ENCODE measurements at regions not wholly inside any gene's neighbourhood (a gene's known extent, or its start where the extent isn't known, plus 50 kb on each side); places are given as distances from the start of the nearest gene placed in this dataset.

- H3K9me3 ChIP-seq (ENCODE audit: control insufficient read depth, insufficient read depth, low read length) = no peaks in the 10 kb centered on the region
- H3K4me3 ChIP-seq (ENCODE audit: low read length) = no peak overlapping the region
- H3K27me3 ChIP-seq (ENCODE audit: control insufficient read depth, low read length) = no peaks in the 10 kb centered on the region
- TF ChIP-seq, protein P1, sequence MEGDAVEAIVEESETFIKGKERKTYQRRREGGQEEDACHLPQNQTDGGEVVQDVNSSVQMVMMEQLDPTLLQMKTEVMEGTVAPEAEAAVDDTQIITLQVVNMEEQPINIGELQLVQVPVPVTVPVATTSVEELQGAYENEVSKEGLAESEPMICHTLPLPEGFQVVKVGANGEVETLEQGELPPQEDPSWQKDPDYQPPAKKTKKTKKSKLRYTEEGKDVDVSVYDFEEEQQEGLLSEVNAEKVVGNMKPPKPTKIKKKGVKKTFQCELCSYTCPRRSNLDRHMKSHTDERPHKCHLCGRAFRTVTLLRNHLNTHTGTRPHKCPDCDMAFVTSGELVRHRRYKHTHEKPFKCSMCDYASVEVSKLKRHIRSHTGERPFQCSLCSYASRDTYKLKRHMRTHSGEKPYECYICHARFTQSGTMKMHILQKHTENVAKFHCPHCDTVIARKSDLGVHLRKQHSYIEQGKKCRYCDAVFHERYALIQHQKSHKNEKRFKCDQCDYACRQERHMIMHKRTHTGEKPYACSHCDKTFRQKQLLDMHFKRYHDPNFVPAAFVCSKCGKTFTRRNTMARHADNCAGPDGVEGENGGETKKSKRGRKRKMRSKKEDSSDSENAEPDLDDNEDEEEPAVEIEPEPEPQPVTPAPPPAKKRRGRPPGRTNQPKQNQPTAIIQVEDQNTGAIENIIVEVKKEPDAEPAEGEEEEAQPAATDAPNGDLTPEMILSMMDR (IDR thresholded peaks at IDR 0.05; ENCODE audit: low read depth, low read length, poor library complexity, severe bottlenecking) = no peak
- TF ChIP-seq EZH2phosphoT487 (IDR thresholded peaks at IDR 0.05; ENCODE audit: borderline replicate concordance, low read length) = no peak
- H3K9me2 ChIP-seq (replicated peaks; ENCODE audit: control insufficient read depth, low read length) = no peaks in the 10 kb centered on the region
- no peak overlapping the region for H3K27ac ChIP-seq (ENCODE audit: low read depth, low read length)
- no peaks in the 10 kb centered on the region for H3K79me2 ChIP-seq (ENCODE audit: control insufficient read depth, low read length)
- no peaks in the 10 kb centered on the region for H3F3A ChIP-seq (ENCODE audit: control insufficient read depth, insufficient read depth)
- H3K36me3 ChIP-seq (ENCODE audit: control insufficient read depth, low read length) = no peaks in the 10 kb centered on the region
- H3K4me2 ChIP-seq (ENCODE audit: low read length) = no peak overlapping the region
- no peaks in the 10 kb centered on the region for H4K20me1 ChIP-seq (ENCODE audit: control insufficient read depth, insufficient read depth, low read depth, low read length)
- no peaks in the 10 kb centered on the region for H3K4me1 ChIP-seq (ENCODE audit: control insufficient read depth, low read length)
Observed at GRCh38 chr15:96878129-96878528, 547.6 kb downstream of the NR2F2 start.

DNA sequence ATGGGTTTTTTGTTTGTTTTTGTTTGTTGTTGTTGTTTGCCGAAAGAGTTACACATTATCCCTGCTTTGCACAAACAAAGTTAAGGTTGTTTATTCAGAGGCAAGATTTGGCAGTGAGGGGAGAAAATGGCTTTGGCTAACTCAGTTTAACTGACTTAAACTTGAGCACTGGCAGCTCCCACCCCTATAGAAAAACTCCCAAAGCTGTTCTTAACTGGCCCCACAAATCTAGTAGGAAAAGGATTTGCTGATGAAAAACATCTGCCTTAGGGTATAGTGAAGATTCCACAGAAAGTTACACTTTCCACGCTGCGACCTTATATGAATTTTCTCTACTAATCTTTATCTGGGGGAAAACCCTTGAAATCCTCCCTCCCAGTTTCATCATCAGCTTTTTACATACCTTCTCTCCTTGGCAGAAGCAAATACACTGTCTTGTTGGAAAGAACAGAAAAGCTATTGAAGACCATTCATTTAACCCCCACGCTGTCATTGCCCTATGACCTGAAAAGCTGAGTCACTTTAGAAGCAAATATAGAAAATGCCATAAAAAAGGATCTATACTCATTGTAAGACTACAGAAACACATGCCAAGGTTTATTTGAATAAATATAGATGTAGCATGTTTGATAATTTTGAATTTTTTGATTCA lies 551.7 kb downstream of the NR2F2 start:
- TF ChIP-seq, protein P1 (IDR thresholded peaks at IDR 0.05; ENCODE audit: low read depth, low read length, poor library complexity, severe bottlenecking) = no peak
- TF ChIP-seq EZH2phosphoT487 (IDR thresholded peaks at IDR 0.05; ENCODE audit: borderline replicate concordance, low read length) = no peak
- Histone ChIP-seq H3K79me2 (ENCODE audit: control insufficient read depth, low read length) (no peaks in the 10 kb centered on the region), H3F3A (ENCODE audit: control insufficient read depth, insufficient read depth) (no peaks in the 10 kb centered on the region), H3K27me3 (ENCODE audit: control insufficient read depth, low read length) (no peaks in the 10 kb centered on the region), H4K20me1 (ENCODE audit: control insufficient read depth, insufficient read depth, low read depth, low read length) (no peaks in the 10 kb centered on the region), H3K27ac (ENCODE audit: low read depth, low read length) (no peak overlapping the region), H3K36me3 (ENCODE audit: control insufficient read depth, low read length) (no peaks in the 10 kb centered on the region), H3K9me3 (ENCODE audit: control insufficient read depth, insufficient read depth, low read length) (no peaks in the 10 kb centered on the region), H3K4me3 (ENCODE audit: low read length) (no peak overlapping the region), H3K4me2 (ENCODE audit: low read length) (no peak overlapping the region), H3K4me1 (ENCODE audit: control insufficient read depth, low read length) (no peaks in the 10 kb centered on the region), H3K9me2 (replicated peaks; ENCODE audit: control insufficient read depth, low read length) (no peaks in the 10 kb centered on the region)

- H3K4me1 ChIP-seq (ENCODE audit: control insufficient read depth, low read length) = no peaks in the 10 kb centered on the region
- H3K4me3 ChIP-seq (ENCODE audit: low read length) = no peak overlapping the region
- H4K20me1 ChIP-seq (ENCODE audit: control insufficient read depth, insufficient read depth, low read depth, low read length) = no peaks in the 10 kb centered on the region
- no peaks in the 10 kb centered on the region for H3F3A ChIP-seq (ENCODE audit: control insufficient read depth, insufficient read depth)
- H3K27me3 ChIP-seq (ENCODE audit: control insufficient read depth, low read length) = no peaks in the 10 kb centered on the region
- H3K4me2 ChIP-seq (ENCODE audit: low read length) = no peak overlapping the region
- no peaks in the 10 kb centered on the region for H3K9me3 ChIP-seq (ENCODE audit: control insufficient read depth, insufficient read depth, low read length)
- no peak for TF ChIP-seq EZH2phosphoT487 (IDR thresholded peaks at IDR 0.05; ENCODE audit: borderline replicate concordance, low read length)
- TF ChIP-seq, protein P1 (IDR thresholded peaks at IDR 0.05; ENCODE audit: low read depth, low read length, poor library complexity, severe bottlenecking) = no peak
- no peaks in the 10 kb centered on the region for H3K9me2 ChIP-seq (replicated peaks; ENCODE audit: control insufficient read depth, low read length)
- H3K27ac ChIP-seq (ENCODE audit: low read depth, low read length) = no peak overlapping the region
- H3K79me2 ChIP-seq (ENCODE audit: control insufficient read depth, low read length) = no peaks in the 10 kb centered on the region
- H3K36me3 ChIP-seq (ENCODE audit: control insufficient read depth, low read length) = no peaks in the 10 kb centered on the region
Observed at GRCh38 chr15:96887730-96888129, 557.2 kb downstream of the NR2F2 start.
